ENCODE measurements at regions not wholly inside any gene's neighbourhood (a gene's known extent, or its start where the extent isn't known, plus 50 kb on each side); places are given as distances from the start of the nearest gene placed in this dataset.
A peak's percentile ranks its signal among the peaks of the same experiment; 100 is the strongest.

- DNase-seq: no peak
Measured at GRCh38 chr6:113539202-113539601, 317.9 kb upstream of the MARCKS start.

DNA sequence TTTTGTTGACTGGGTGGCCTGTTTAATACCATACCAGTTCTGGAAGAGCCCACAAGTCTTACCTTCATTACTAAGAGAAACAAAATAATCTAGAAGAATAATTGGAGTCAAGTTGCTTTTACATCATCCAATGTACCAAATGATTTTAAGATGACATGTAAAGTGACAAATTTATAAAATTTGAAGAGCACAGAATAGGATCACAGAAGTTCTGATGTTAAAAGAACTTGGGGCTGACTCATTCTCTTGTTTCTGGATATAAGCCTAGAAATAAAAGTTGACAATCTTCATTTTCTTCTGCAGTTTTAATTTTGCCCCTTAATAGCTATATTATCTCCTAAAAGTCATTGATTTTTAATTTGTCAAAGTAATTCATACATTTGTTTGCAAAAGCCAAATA lies 317.5 kb upstream of the MARCKS start:
- DNase-seq: no peak

DNA sequence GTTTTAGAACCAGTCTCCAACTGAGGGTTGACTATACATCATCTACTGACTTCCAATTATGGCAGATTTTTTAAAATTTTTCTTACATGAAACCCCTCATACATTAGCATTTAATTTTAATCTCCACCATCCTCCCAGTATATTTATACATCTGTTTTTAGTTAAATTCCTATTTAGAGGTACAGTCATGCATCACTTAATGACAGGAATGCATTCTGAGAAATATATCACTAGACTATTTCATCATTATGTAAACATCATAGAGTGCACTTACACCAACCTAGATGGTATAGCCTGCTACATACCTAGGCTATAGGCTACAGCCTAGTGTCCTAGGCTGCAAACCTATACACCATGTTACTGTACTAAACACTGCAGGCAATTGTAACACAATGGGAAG lies 316.7 kb upstream of the MARCKS start:
- no peak for DNase-seq

GRCh38 chr6:113551168-113551567 lies 306.0 kb upstream of the MARCKS start:
- DNase-seq: no peak

GRCh38 chr6:113556775-113557174 lies 300.4 kb upstream of the MARCKS start:
- no peak for DNase-seq

DNA sequence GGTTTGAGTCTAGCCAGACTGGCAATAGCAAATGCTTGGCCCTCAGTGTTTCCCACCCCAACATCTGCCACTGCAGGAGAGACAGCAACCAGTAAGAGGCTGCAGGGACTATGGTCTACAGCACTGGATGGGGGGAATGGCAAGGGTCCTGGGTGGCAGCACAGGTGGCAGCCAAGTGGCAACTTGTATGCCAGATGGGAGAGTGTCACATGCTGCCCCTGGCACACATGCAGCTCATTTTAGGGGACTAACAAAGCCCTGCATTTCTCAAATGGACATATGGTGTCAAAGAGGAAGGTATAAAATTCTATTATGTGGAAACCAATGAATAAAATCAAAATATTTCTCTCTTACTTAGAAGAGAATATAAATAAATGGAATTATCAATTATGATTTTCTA lies 298.7 kb upstream of the MARCKS start:
- DNase-seq: no peak

DNA sequence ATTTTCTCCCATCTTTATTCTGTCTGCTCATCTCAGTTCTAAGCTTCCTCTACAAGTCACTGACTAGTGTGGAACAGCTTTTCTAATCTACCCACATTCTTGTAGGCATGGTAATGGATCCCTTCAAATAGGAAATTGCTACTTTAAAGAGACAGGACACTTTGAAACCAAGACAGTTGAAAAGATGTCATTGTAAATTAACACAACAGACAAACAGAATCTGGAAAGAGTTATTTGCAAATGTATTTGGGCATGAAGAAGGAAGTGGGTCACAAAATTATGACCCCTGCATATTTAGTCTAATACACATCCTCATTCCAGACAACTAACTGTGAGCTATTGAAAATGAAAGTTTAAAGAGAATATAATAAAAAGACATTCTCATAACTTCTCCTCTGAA lies 298.2 kb upstream of the MARCKS start:
- DNase-seq: no peak

DNA sequence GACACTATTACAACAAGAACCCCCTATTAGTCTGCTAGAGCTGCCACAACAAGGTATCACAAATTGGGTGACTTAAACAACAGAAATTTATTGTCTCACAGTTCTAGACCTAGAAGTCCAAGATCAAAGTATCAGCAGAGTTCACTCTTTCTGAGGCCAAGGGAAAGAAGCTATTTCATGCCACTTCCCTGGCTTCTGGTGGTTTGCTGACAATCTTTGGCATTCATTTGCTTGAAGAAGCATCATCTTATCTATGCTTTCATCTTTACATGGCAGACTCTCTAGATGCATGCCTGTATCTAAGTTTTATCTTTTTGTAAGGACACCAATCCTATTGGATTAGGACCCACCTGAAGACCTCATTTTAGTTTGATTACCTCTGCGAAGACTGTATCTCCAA lies 296.8 kb upstream of the MARCKS start:
- DNase-seq: no peak

DNA sequence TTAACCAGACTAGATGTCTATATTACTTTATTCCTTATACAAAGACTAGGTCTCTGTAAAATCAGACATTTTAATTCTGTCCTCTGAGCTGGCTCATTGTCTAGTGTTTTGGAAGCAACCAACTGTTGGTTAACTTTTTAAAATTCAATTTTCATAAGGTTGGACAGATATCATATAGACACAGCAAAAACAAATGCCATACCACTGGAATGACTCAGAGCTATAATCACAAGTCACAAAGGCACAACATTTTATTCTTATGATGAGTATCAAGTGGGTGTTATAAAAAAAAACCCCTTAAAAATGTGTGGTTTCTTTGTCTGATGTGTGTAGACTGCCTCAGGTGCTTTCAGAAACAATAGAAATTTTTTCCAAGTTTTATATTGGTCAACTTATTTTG lies 296.2 kb upstream of the MARCKS start:
- no peak for DNase-seq

GRCh38 chr6:113562248-113562647 lies 294.9 kb upstream of the MARCKS start:
- no peak for DNase-seq

DNA sequence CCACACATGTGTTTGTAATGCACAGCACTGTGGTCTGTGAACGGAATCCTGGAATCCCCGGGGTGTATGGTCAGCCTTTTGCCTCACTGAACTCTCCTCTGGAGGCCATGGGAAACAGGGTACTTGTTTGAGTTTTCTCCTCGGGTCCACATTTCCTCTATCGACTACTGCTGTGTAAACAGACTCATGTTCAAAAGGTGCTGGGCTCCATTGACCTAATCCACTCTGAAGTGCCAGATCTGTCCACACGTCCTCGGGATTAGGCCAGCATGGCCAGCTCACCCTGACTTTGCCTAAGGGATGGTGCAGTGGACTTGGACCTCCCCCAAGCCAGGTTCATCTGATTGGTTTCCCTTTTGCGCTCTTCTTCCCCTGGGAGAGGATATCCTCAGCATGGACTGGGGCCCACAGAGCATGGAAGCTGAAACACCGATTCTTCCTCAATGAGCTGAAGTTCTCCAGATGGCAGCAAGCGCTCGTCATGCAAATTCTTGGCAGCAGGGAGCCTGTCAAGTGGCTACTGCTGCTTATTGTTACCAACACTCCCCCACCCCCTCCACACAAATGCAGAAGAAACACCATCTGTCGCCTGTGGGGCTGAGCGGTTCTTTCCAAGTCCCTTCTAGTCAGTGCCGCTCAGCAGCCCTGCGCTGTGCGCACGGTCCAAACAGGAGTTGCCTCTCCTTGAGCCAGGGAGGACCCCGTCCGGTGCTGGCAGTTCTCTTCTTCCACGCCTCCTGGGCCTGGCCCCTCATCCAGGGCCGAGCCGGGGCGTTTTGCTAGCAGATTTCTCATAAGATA lies 292.6 kb upstream of the MARCKS start:
- DNase-seq: peak in 55 of 56 donors; percentile 17 to 84 (median 65)

DNA sequence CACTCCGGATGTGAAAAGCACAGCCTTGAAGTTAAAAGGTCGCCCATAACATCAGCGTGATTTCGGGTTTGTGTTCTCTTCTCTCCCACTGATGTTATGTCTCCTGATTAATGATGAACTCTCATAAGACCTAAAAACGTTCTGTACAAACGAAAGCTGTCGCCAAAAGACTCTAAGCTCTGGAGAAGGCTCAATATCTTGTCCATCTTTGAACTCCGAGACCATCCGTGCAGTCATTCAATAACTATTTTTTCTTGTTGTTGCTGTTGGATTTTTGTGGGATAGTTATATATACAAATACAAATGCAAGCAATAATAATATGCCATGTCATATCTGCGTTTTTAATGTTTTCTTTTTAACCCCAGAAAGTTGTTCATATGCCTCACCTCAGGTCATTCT lies 291.8 kb upstream of the MARCKS start:
- no peak for DNase-seq

DNA sequence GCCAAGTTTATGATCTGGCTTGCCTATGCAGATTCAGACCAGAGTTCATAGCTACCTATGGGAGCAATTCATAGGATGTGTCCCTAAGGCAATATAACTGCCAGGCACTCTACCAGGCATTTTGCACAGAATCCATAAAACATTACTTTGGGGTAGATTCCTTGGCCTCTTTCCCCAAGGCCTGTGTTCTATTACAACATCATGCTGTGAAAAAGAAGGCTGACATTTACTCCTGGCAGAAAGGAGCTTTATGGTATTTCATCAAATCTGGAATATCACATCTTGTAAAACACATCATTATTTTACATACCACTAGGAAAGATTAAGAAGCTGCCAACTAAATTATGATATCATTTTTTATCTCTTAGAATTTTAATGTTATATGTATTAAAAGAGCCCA lies 287.0 kb upstream of the MARCKS start:
- no peak for DNase-seq

DNA sequence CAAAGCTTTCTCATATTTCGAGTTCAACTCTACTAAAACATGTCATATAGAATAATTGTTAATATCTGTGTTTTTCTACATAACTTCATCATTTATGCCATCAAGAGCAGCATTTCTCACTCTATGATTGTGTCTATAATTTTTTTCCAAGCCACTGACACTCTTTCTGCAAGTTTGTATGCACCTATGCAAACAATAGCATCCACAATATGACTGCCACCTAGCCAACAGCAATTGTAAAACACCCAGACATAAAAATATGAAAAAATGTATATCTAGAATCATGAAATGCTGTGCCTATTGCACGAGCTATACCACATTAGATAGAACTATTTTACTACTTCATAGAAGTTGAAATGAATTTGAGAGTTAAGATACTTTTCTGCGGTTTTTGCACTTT lies 286.5 kb upstream of the MARCKS start:
- DNase-seq: no peak

DNA sequence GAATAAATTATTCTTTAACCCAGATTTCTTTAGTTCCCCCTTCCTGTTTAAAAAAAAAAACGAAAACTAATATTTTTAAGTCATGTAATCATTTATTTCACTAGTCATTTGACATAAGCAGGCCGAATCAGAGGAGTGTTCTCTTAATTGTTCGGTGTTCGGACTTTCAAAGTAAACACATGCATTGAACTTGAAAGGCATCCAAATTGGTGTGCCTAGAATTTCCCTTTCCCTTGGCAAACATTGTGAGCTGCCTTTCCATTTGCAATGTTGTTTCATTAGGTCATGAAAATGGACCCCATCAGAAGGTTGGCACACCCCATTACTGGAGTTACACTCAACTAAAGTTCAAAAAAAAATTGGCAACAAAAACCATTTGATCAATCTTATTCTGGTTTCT lies 283.0 kb upstream of the MARCKS start:
- DNase-seq: no peak

DNA sequence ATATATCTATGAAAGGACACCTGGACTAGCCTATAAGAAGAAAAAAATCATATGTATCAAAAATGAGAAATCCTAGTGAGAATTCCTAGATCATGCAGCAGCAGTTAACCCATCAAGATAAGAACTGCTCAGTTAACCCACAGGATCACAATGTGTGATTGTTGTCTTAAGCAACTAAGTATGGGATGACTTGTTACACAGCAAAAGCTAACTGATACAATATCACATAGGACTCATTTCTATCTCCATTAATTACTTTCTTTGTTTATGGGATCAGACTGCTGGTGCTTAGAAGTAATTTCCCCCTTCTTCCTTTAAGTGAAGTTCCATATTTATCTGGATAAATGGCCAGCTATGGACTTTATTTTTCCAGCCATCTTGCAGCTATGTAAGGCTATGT lies 280.8 kb upstream of the MARCKS start:
- no peak for DNase-seq

DNA sequence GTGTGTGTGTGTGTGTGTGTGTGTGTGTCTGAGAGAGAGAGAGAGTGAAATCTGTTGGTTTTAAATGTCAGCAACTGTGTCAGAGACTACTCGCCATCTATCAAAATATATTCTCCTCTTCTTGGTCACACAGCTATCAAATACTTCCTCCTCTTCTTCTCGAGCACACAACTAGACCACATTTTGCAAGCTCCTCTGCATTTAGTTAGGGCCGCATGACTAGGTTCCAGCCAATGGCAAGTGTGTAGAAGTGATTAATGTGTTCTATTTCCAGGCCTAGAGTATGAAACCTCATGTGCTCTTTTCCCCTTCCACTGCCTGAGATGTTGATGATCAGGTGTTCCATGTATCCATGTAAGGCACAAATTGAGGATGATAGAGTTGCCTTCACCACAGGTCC lies 278.5 kb upstream of the MARCKS start:
- DNase-seq: no peak

DNA sequence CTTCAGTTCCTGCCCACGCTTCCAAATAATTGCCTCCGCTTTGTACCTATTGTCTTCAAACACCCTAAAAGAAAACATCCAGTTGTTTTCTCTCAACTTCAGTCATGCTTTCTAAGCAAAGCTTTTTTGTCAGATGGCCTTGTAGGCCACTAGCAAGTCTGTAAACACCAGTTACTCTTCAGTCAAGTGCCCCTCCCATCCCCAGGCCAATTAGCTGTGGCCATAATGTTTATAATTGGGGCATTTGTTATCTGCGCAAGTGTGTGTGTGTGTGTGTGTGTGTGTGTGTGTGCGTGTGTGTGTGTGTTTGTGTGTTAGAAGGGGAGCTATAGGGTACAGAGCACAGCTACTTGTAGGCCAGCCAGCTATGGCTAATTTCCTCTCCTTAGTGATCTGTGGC lies 272.4 kb upstream of the MARCKS start:
- DNase-seq: no peak

DNA sequence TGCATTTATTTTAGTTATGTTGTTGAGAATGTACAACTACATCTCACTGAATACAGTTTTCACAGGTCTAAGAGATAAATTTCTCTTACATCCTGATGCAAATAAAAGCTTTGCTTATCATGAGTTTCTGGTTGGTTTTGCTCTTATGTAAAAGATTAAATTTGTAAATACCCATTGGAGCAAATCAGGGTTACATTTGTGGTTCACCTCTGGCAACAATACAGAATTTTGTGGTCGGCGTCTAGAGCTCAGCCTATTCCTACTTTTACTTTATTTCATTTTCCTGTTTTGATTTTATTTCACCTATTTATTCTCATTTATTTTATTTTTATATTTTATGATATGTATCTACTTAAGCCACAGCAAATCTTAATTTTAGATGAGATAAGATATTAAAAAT lies 271.9 kb upstream of the MARCKS start:
- no peak for DNase-seq

- no peak for DNase-seq
Measured at GRCh38 chr6:113586413-113587077, 270.6 kb upstream of the MARCKS start.

GRCh38 chr6:113587078-113587699 lies 270.0 kb upstream of the MARCKS start:
- peak in 17 of 56 donors; percentile 1 to 65 (median 23) for DNase-seq

- no peak for DNase-seq
Measured at GRCh38 chr6:113588646-113589045, 268.5 kb upstream of the MARCKS start.
